HG02870 (cell line): ENCODE measurements at regions not wholly inside any gene's neighbourhood (a gene's known extent, or its start where the extent isn't known, plus 50 kb on each side); places are given as distances from the start of the nearest gene placed in this dataset.

Experiments used
- ATAC-seq: cut with Tn5 transposase; IDR thresholded peaks from one replicate; pipeline ENCODE4 v1.9.1; 2021; ENCODE audit warnings: mild to moderate bottlenecking, moderate library complexity; ENCODE audit not compliant: unreplicated experiment

- no peak for ATAC-seq
Measured at GRCh38 chr2:215627771-215628170, 191.9 kb upstream of the FN1 start.

GRCh38 chr2:215626812-215627281 is 191.0 kb upstream of the FN1 start:
- ATAC-seq, result no peak

- ATAC-seq, result no peak
Measured at GRCh38 chr2:215626063-215626462, 190.2 kb upstream of the FN1 start.

GRCh38 chr2:215625207-215625606 is 189.3 kb upstream of the FN1 start:
- no peak for ATAC-seq

- ATAC-seq, result no peak
Measured at GRCh38 chr2:215624423-215624829, 188.6 kb upstream of the FN1 start.

GRCh38 chr2:215622837-215623236 is 187.0 kb upstream of the FN1 start:
- no peak for ATAC-seq

- no peak for ATAC-seq
Measured at GRCh38 chr2:215621381-215621780, 185.5 kb upstream of the FN1 start.

- ATAC-seq, result no peak
Measured at GRCh38 chr2:215620528-215620927, 184.7 kb upstream of the FN1 start.

- no peak for ATAC-seq
Measured at GRCh38 chr2:215619989-215620388, 184.1 kb upstream of the FN1 start.

- no peak for ATAC-seq
Measured at GRCh38 chr2:215619022-215619958, 183.4 kb upstream of the FN1 start.

- no peak for ATAC-seq
Measured at GRCh38 chr2:215618145-215618544, 182.3 kb upstream of the FN1 start.

GRCh38 chr2:215617060-215617824 is 181.4 kb upstream of the FN1 start:
- ATAC-seq, result no peak

GRCh38 chr2:215615803-215616174 is 179.9 kb upstream of the FN1 start:
- no peak for ATAC-seq

- no peak for ATAC-seq
Measured at GRCh38 chr2:215615067-215615802, 179.4 kb upstream of the FN1 start.

- no peak for ATAC-seq
Measured at GRCh38 chr2:215614296-215614695, 178.4 kb upstream of the FN1 start.

- ATAC-seq, result no peak
Measured at GRCh38 chr2:215613888-215614287, 178.0 kb upstream of the FN1 start.

GRCh38 chr2:215613280-215613679 is 177.4 kb upstream of the FN1 start:
- no peak for ATAC-seq

- no peak for ATAC-seq
Measured at GRCh38 chr2:215612786-215613185, 176.9 kb upstream of the FN1 start.

GRCh38 chr2:215611609-215612386 is 175.9 kb upstream of the FN1 start:
- ATAC-seq, result no peak
